GM12891 (cell line): ENCODE measurements at regions not wholly inside any gene's neighbourhood (a gene's known extent, or its start where the extent isn't known, plus 50 kb on each side); places are given as distances from the start of the nearest gene placed in this dataset.
"Not testable (repeated sequence)": the region's sequence is repeated elsewhere in the genome, so short reads cannot be mapped to it uniquely, and the experiment has no call there.

ENCODE experiments used
- DNase-seq: peaks from one replicate; pipeline ENCODE4 v3.0.0; 2011; ENCODE audit warnings: low spot score; ENCODE audit not compliant: insufficient read length
- FAIRE-seq: peaks from 2 replicates; lab custom pipeline; 2011; peaks lifted over from hg19 to GRCh38; lab: Jason Lieb, UNC
- PAX5 ChIP-seq: IDR thresholded peaks from 2 replicates; pipeline ENCODE4 v1.6.1; 2011; ENCODE audit warnings: low read length, moderate library complexity, mild to moderate bottlenecking; ENCODE audit not compliant: insufficient read depth, severe bottlenecking
- POLR2A ChIP-seq: IDR thresholded peaks from 2 replicates; pipeline ENCODE4 v1.6.1; 2011; ENCODE audit warnings: low read depth, low read length, control low read depth
- POLR2AphosphoS5 ChIP-seq: IDR thresholded peaks from 2 replicates; pipeline ENCODE4 v1.6.1; 2011; ENCODE audit warnings: low read depth, low read length, control low read depth
- POU2F2 ChIP-seq: IDR thresholded peaks from 2 replicates; pipeline ENCODE4 v1.6.1; 2011; ENCODE audit warnings: low read depth, mild to moderate bottlenecking, control low read depth, low read length, moderate library complexity
- SPI1 ChIP-seq: IDR thresholded peaks from 2 replicates; pipeline ENCODE4 v1.6.1; 2011; ENCODE audit warnings: low read depth, low read length, control low read depth
- TAF1 ChIP-seq: IDR thresholded peaks from 2 replicates; pipeline ENCODE4 v1.6.1; 2011; ENCODE audit warnings: low read depth, low read length, control low read depth

DNA sequence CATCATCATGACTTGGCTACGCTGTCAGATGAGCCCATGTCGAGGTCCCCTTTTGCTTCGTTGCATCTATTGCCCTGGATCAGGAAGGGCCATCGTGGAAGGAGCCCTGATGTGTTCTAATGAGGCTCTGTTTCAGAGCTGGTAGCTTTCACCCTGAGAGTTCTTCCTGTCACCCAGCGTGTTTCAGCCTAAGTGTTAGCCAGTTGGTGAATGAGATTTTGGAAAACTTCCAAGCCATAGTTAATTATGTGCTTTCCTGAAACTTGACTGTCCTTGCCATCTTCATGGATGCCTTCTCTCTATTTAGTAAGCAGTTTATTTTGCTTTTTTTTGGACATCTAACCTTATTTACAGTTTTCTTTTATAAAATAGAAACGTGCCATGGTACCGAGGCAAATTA lies 1695.4 kb upstream of the WWC1 start:
- no peak for FAIRE-seq
- TF ChIP-seq POLR2A, result no peak
- no peak for TF ChIP-seq PAX5
- TF ChIP-seq POLR2AphosphoS5, result no peak
- no peak for TF ChIP-seq TAF1
- no peak for TF ChIP-seq POU2F2
- no peak for TF ChIP-seq SPI1
- no peak for DNase-seq

DNA sequence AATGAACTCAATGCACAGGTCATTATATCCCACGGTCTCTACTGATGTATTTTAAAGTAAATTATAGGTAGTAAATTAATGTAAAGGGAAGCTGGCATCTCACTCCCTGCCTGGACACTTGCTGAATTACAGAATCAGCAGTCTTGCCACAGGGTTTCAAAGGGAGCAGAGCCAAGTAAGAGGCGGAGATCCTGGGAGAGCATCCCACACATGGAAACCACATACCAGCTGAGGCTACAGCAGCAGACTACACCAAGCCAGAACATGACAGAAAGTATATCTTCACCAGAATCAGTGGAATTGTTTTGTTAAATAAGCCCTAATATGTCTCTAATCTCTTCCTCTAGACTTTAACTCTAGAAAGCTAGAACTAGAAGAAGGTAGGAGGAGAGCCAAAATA lies 1689.2 kb upstream of the WWC1 start:
- FAIRE-seq (no peak), DNase-seq (no peak)
- TF ChIP-seq TAF1 (no peak), POLR2A (no peak), POLR2AphosphoS5 (no peak), PAX5 (no peak), POU2F2 (no peak), SPI1 (no peak)

DNA sequence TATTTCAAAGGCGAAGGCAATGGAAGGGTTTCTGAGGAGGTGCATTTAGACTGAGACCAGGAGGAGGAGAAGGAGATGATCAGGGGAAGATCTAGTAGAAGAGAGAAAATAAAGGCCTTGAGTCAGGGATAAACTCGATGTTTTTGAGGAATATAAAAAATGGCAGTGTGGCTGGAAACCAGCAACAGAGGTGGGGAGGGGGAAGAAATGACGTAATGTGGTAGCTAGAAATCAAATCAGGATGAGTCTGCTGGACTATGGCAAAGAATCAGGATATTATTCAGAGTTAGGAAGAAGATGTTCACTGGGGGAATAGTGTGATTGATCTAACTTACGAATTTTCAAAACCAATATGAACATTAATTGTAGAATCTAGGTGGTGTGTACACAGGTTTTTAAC lies 1673.9 kb upstream of the WWC1 start:
- no peak for FAIRE-seq

DNA sequence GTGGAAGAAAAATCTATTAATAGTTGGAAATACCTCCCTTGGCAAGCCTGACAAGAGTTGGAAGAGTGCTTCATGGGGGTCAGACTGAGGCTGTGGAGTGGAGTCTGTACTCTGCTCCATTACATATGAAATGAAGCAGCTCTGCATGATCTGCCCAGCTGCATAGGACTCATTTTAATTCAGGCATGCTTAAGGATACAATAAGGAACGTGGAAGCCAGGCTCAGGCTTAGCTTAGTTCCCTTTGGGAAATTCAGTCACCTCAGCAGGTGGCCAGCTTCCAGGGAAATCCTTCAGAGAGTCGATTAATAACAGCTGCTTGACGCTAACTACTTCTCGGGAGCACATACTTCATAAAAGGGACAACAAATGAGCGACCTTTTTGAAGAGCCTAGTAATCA lies 1672.9 kb upstream of the WWC1 start:
- FAIRE-seq (no peak), DNase-seq (no peak)
- TF ChIP-seq TAF1, result no peak
- TF ChIP-seq POLR2A, result no peak
- no peak for TF ChIP-seq POU2F2
- no peak for TF ChIP-seq POLR2AphosphoS5
- no peak for TF ChIP-seq SPI1
- TF ChIP-seq PAX5, result no peak

More for the DNA sequence above, 1673.9 kb upstream of the WWC1 start:
- no peak for TF ChIP-seq POU2F2
- DNase-seq, result no peak

DNA sequence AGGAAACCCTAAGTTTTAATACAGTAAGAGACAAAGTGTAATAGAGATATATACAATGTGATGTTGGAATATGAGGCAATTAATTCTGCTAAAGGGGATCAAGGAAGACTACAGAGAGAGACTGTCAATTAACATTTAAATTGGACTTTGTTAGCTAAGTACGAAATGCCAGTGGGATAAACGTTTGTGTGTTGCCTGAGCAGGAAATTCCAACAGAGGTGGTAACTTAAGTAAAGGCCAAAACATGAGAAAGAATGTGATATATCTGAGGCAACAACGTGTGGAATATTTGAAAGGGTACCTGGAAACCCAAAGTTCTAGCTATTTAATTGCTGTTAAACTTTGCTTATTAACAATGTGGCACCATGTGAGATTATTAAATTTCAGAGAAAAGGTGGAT lies 1666.9 kb upstream of the WWC1 start:
- FAIRE-seq (no peak), DNase-seq (no peak)
- TF ChIP-seq POLR2A (no peak), TAF1 (no peak), SPI1 (no peak), POU2F2 (no peak), POLR2AphosphoS5 (no peak), PAX5 (no peak)

DNA sequence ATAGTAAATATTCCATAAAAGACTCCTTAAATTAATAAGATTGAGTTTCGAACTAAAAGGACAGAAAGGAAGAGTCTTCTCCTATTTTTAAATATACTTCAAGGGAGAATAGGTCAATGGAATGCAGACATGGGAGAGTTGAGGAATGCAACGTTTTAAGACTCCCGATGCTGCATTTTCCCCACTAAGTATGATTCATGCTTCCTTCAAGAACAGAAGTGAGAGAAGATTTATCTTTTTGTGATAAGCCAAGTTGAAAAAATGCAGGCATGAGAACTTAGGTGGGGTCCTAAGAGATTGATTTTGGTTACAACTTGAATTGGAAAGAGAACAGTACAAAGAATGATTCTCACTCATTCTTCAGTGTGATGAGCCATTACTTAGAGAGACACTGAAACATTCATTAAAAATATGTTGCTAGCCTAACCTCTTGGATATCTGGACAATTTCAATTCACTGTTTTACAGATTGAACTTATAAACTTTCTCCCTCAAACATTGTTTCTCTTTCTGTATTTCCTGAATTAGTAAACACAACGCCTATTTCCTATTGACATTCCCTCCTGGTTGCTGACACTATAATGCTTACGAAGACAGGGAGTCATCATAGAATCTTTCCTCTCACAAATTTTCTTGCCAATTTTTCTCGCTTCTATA lies 1666.1 kb upstream of the WWC1 start:
- FAIRE-seq (no peak), DNase-seq (no peak)
- no peak for TF ChIP-seq POLR2AphosphoS5

DNA sequence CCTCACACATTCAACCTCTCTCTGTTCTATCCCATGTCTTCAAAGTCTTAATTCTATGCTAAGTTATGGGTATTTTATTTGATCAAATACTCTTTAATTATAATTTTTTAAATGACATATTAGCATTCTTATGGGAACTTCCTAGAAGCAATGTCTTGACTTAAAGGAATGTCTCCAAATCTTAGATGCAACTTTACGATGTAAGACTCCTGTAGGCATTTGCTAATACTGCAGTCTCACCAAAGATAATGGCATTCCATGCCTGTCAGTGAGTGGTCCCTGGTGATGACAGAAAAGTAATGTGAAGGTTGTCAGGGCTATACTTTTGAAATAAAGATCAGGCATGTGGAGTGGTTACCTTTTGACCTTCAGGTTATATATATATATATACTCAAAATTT lies 1654.2 kb upstream of the WWC1 start:
- no peak for FAIRE-seq
- no peak for DNase-seq
- no peak for TF ChIP-seq SPI1
- TF ChIP-seq POLR2AphosphoS5, result no peak
- TF ChIP-seq POU2F2, result no peak
- TF ChIP-seq PAX5, result no peak
- no peak for TF ChIP-seq POLR2A
- TF ChIP-seq TAF1, result no peak

DNA sequence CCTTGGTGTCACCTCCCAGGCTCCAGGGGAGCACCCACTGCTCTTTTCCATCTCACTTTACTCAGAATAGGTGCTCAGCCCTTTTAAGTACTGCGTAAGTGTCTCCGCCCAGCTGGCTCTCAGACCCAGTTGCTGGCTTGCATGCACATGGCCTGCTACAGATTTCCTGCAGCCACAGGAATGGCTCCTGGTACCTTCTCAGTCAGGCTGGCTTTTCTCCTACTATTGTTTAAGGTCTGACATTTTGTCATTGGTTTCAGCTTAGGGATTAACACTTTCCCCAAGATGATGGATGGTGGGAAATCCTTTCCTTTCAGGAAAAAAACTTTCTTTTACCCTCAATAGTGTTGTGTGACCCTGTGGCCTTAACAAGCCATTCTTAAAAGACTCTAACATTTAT lies 1652.3 kb upstream of the WWC1 start:
- no peak for TF ChIP-seq POU2F2
- no peak for TF ChIP-seq POLR2AphosphoS5
- TF ChIP-seq SPI1, result no peak
- TF ChIP-seq PAX5, result no peak
- no peak for TF ChIP-seq POLR2A
- TF ChIP-seq TAF1, result no peak
- DNase-seq, result no peak
- no peak for FAIRE-seq

DNA sequence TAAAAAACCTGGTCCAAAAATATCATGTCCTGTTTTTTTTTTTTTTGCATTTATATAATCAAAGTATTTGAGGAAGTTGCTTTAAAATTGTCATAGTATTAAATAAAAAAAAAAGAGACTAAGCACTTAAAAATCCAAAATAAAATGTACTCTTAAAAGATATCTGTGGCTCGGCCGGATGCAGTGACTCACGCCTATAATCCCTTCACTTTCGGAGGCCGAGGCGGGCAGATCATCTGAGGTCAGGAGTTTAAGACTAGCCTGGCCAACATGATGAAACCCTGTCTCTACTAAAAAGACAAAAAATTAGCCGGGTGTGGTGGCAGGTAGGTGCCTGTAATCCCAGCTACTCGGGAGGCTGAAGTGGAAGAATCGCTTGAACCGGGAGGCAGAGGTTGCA lies 1651.3 kb upstream of the WWC1 start:
- not testable (repeated sequence) for DNase-seq, FAIRE-seq

DNA sequence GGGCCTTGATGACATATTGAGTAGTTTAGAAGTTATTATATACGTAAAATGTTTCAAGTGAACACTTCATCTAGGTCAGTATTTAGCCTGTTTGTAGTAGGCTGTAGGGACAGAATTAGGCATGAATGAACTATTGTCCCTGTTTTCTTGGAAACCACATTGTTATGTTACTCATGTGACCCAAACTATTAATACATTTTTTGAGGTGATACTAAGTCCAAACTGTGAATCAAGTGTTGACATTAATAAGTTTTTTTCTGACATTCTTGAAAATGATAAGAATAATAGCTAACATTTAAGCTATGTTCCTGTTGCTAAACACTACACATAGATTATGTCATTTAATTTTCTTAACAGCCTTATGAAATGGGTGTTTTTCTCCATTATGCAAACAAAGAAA lies 1642.7 kb upstream of the WWC1 start:
- no peak for FAIRE-seq
- no peak for DNase-seq
- no peak for TF ChIP-seq TAF1
- TF ChIP-seq POU2F2, result no peak
- no peak for TF ChIP-seq PAX5
- TF ChIP-seq POLR2A, result no peak
- no peak for TF ChIP-seq POLR2AphosphoS5
- no peak for TF ChIP-seq SPI1

DNA sequence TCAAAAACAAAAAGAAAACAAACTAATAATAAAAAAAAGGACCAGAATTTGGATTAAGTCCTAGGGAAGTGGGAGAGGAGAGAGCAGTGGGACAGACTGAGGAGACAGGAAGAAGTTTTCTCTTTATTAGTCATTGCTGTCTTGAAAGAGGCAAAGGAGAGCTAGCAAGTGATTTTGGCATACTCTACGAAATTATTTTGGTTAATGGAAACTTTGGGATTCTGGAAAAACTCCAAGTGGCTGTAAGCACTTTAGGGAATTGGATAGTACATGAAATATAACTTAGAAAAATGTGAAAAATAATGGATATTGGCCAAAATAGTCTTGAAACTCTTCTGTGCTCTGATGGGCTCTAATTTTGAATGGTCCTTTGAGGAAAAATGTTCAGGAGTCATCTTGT lies 1641.8 kb upstream of the WWC1 start:
- DNase-seq (no peak), FAIRE-seq (no peak)
- TF ChIP-seq TAF1 (no peak), SPI1 (no peak), POU2F2 (no peak), POLR2AphosphoS5 (no peak), PAX5 (no peak), POLR2A (no peak)
